HG02588 (cell line): ENCODE measurements at regions not wholly inside any gene's neighbourhood (a gene's known extent, or its start where the extent isn't known, plus 50 kb on each side); places are given as distances from the start of the nearest gene placed in this dataset.
"Not testable (repeated sequence)": the region's sequence is repeated elsewhere in the genome, so short reads cannot be mapped to it uniquely, and the experiment has no call there.

ENCODE experiments used
- ATAC-seq: cut with Tn5 transposase; IDR thresholded peaks from one replicate; pipeline ENCODE4 v1.9.1; 2021; ENCODE audit warnings: mild to moderate bottlenecking, moderate library complexity; ENCODE audit not compliant: unreplicated experiment

GRCh38 chr12:31906557-31907301, 52.5 kb upstream of the RESF1 start:
- no peak for ATAC-seq

GRCh38 chr12:31903025-31903424, 56.2 kb upstream of the RESF1 start:
- ATAC-seq = no peak

- ATAC-seq = no peak
Measured at GRCh38 chr12:31900271-31900670, 58.9 kb upstream of the RESF1 start.

GRCh38 chr12:31899109-31899508, 60.1 kb upstream of the RESF1 start:
- ATAC-seq = no peak

GRCh38 chr12:31897781-31898503, 61.3 kb upstream of the RESF1 start:
- ATAC-seq = no peak

- ATAC-seq = not testable (repeated sequence)
Measured at GRCh38 chr12:31897092-31897491, 62.1 kb upstream of the RESF1 start.

GRCh38 chr12:31896514-31897039, 62.6 kb upstream of the RESF1 start:
- peak; percentile 99 for ATAC-seq

GRCh38 chr12:31895449-31896150, 63.6 kb upstream of the RESF1 start:
- ATAC-seq = no peak

GRCh38 chr12:31890295-31891285, 68.6 kb upstream of the RESF1 start:
- no peak for ATAC-seq

GRCh38 chr12:31887109-31887811, 72.0 kb upstream of the RESF1 start:
- no peak for ATAC-seq

GRCh38 chr12:31882682-31883081, 76.5 kb upstream of the RESF1 start:
- ATAC-seq = not testable (repeated sequence)

GRCh38 chr12:31880340-31880739, 78.9 kb upstream of the RESF1 start:
- no peak for ATAC-seq

GRCh38 chr12:31877884-31878283, 81.3 kb upstream of the RESF1 start:
- ATAC-seq = no peak

- ATAC-seq = no peak
Measured at GRCh38 chr12:31876568-31877424, 82.4 kb upstream of the RESF1 start.

- ATAC-seq = no peak
Measured at GRCh38 chr12:31875609-31875964, 83.6 kb upstream of the RESF1 start.

GRCh38 chr12:31874961-31875608, 84.1 kb upstream of the RESF1 start:
- peak; percentile 65 for ATAC-seq

- no peak for ATAC-seq
Measured at GRCh38 chr12:31872831-31873604, 86.2 kb upstream of the RESF1 start.

GRCh38 chr12:31869972-31870371, 89.2 kb upstream of the RESF1 start:
- no peak for ATAC-seq
